ENCODE measurements at regions not wholly inside any gene's neighbourhood (a gene's known extent, or its start where the extent isn't known, plus 50 kb on each side); places are given as distances from the start of the nearest gene placed in this dataset.

DNA sequence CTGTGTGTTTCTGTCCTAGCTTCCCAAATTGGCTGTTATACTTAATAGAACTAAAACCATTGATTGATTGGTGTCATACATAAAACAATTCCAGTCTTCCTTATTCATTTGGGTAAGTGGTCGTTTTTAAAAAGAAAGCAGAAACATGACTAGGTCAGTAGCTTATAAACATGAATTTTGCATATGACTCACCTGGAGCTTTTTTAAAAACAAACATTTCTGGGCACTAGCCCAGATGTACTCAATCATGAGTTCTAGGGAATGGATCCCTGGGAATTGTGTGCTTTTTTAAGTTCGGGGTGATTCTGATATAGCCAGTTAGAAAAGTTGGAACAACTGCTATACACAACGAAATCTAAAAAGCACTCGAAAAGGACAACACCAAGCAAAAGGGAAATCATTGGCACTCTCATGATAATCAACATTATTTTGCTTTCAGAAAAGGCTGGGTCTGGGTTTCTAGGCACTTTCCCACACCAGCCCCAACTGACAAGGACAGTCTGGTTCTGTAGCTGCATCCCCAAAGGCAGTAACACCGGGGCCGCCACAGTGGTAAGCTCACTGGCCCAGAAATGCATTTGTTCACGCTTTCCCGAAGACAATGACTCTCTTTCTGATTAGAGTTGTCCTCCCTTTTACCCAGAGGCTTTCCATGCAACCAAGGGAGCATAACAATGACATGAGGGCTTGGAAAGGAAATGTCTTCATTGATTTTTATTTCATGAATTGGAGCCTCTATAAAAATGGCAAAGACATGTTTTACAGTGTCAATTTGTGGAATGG, 664.9 kb upstream of the WWC1 start:
- Histone ChIP-seq H3K9ac (ENCODE audit: insufficient read length) (no peak overlapping the region), H3K27ac (no peak overlapping the region), H3K4me3 (no peak overlapping the region), H3K36me3 (ENCODE audit: insufficient read depth, low read length) (peaks cover 5% of the 10 kb centered on the region; the same call in 1 of the 2 replicates), H3K9me3 (ENCODE audit: low read depth, low read length) (no peaks in the 10 kb centered on the region)
- no peak for DNase-seq (ENCODE audit: low read depth, low spot score)
- TF ChIP-seq EZH2 (IDR thresholded peaks at IDR 0.05) (no peak), FOXP2 (optimal IDR thresholded peaks at IDR 0.05; ENCODE audit: control extremely low read depth, extremely low read length, insufficient read depth) (no peak), POLR2AphosphoS5 (IDR thresholded peaks at IDR 0.05; ENCODE audit: borderline replicate concordance, low read depth, low read length) (no peak)

DNA sequence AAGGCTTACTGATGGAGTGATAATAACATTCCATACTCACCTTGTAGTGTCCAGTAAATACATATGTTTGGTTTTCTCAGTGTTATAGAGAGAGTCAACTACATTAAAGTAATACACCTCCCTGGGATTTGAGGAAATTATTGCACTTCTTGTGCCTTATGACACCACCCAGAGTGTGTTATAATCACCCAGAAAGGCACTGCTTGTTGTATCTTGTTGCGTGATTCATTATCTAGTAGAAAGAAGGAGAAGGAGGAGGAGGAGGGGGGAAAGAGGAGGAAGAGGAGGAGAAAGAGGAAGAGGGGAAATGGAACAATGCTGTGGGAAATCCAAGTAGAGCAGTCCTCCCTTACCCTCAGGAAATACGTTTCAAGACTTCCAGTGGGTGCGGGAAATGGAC, 661.8 kb upstream of the WWC1 start:
- Histone ChIP-seq H3K27ac (no peak overlapping the region), H3K4me3 (no peak overlapping the region), H3K9me3 (ENCODE audit: low read depth, low read length) (no peaks in the 10 kb centered on the region), H3K9ac (ENCODE audit: insufficient read length) (no peak overlapping the region), H3K36me3 (ENCODE audit: insufficient read depth, low read length) (no peaks in the 10 kb centered on the region)
- DNase-seq (ENCODE audit: low read depth, low spot score), result no peak
- TF ChIP-seq POLR2AphosphoS5 (IDR thresholded peaks at IDR 0.05; ENCODE audit: borderline replicate concordance, low read depth, low read length), result no peak
- no peak for TF ChIP-seq FOXP2 (optimal IDR thresholded peaks at IDR 0.05; ENCODE audit: control extremely low read depth, extremely low read length, insufficient read depth)
- no peak for TF ChIP-seq EZH2 (IDR thresholded peaks at IDR 0.05)

DNA sequence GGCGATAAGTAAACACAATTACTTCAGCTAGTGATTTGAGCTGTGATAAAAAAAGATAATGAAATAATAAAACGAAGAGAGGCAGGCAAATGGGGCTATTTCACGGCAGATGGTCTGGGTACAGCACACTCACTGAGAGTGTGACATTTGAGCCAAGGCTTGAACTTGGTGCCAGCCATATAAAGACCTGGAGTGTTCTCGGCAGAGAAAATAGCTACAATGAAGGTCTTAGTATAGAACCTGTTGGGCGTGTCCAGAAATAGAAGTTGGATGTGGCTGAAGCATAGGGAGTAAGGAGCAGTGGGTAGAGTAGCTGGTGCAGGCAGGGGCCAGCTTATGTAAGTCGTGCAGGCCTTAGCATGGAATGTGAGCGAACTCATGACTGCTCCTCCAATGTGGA, 660.3 kb upstream of the WWC1 start:
- Histone ChIP-seq H3K9ac (ENCODE audit: insufficient read length) (no peak overlapping the region), H3K9me3 (ENCODE audit: low read depth, low read length) (no peaks in the 10 kb centered on the region), H3K4me3 (no peak overlapping the region), H3K27ac (no peak overlapping the region), H3K36me3 (ENCODE audit: insufficient read depth, low read length) (no peaks in the 10 kb centered on the region)
- TF ChIP-seq FOXP2 (optimal IDR thresholded peaks at IDR 0.05; ENCODE audit: control extremely low read depth, extremely low read length, insufficient read depth), result no peak
- TF ChIP-seq EZH2 (IDR thresholded peaks at IDR 0.05), result no peak
- TF ChIP-seq POLR2AphosphoS5 (IDR thresholded peaks at IDR 0.05; ENCODE audit: borderline replicate concordance, low read depth, low read length), result no peak
- DNase-seq (ENCODE audit: low read depth, low spot score), result no peak

DNA sequence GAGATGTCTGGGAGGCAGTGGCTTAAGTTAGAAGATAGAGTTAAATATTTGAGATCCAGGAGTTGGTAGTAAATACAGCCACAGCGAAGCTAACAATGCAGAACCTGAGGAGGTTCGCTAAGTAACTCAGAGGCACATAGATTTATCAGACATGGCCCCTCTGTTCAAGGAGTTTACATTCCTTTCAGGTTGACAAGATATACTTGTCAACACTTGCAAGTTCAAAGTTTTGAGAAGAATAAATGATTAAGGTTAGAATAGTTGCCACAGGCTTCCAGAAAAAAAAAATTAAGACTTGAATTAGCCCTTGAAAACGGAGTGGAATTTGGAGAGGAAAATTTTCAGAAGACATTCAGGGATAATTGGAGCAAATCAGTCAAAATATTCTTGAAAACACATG, 658.3 kb upstream of the WWC1 start:
- DNase-seq (ENCODE audit: low read depth, low spot score), result no peak
- H3K36me3 ChIP-seq (ENCODE audit: insufficient read depth, low read length), result no peaks in the 10 kb centered on the region
- no peak overlapping the region for H3K9ac ChIP-seq (ENCODE audit: insufficient read length)
- H3K9me3 ChIP-seq (ENCODE audit: low read depth, low read length), result no peaks in the 10 kb centered on the region
- TF ChIP-seq FOXP2 (optimal IDR thresholded peaks at IDR 0.05; ENCODE audit: control extremely low read depth, extremely low read length, insufficient read depth) (no peak), POLR2AphosphoS5 (IDR thresholded peaks at IDR 0.05; ENCODE audit: borderline replicate concordance, low read depth, low read length) (no peak), EZH2 (IDR thresholded peaks at IDR 0.05) (no peak)
- H3K27ac ChIP-seq, result no peak overlapping the region
- no peak overlapping the region for H3K4me3 ChIP-seq

DNA sequence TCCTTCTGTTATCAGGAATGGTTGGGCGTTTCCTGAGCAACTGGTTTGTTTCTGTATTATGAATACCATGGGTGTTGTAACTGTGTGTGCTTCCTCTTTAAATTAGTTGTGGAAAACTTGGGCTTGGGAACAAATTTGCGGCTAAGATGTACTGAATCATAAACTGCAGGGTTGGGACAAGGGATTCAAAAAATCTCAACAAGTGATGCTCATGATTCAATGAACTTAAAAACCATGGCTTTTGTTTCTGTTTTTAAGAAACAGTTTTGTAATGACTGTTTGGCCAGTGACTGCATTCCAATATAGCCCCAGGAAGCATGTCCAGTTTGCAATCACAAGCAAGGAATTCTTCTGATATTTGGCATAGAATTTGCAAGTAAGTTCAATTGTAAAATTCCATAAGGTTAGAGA, 657.5 kb upstream of the WWC1 start:
- no peak overlapping the region for H3K4me3 ChIP-seq
- H3K27ac ChIP-seq, result no peak overlapping the region
- H3K36me3 ChIP-seq (ENCODE audit: insufficient read depth, low read length), result no peaks in the 10 kb centered on the region
- no peak for DNase-seq (ENCODE audit: low read depth, low spot score)
- TF ChIP-seq FOXP2 (optimal IDR thresholded peaks at IDR 0.05; ENCODE audit: control extremely low read depth, extremely low read length, insufficient read depth) (no peak), EZH2 (IDR thresholded peaks at IDR 0.05) (no peak), POLR2AphosphoS5 (IDR thresholded peaks at IDR 0.05; ENCODE audit: borderline replicate concordance, low read depth, low read length) (no peak)
- no peaks in the 10 kb centered on the region for H3K9me3 ChIP-seq (ENCODE audit: low read depth, low read length)
- H3K9ac ChIP-seq (ENCODE audit: insufficient read length), result no peak overlapping the region

DNA sequence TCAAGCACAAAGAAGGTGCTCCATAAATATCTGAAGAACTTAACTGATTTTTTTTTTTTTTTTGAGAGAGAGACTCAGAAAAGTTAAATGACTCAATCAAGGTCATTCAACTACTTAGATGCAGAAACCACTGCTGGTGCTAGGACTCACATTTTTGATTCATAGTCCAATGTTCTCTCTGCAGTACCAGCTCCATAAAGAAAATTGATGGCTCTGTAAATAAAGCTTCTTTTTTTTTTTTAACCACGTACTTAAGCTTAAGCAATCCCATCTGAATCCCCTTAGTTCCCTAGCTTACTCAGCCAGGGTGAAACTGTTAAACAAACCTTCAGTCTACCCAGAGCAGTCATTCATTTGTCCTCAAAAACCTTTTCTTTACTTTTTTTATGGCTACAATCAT, 657.0 kb upstream of the WWC1 start:
- H3K9ac ChIP-seq (ENCODE audit: insufficient read length), result no peak overlapping the region
- no peak overlapping the region for H3K4me3 ChIP-seq
- H3K9me3 ChIP-seq (ENCODE audit: low read depth, low read length), result no peaks in the 10 kb centered on the region
- no peak overlapping the region for H3K27ac ChIP-seq
- no peak for DNase-seq (ENCODE audit: low read depth, low spot score)
- H3K36me3 ChIP-seq (ENCODE audit: insufficient read depth, low read length), result no peaks in the 10 kb centered on the region
- no peak for TF ChIP-seq EZH2 (IDR thresholded peaks at IDR 0.05)
- no peak for TF ChIP-seq POLR2AphosphoS5 (IDR thresholded peaks at IDR 0.05; ENCODE audit: borderline replicate concordance, low read depth, low read length)
- TF ChIP-seq FOXP2 (optimal IDR thresholded peaks at IDR 0.05; ENCODE audit: control extremely low read depth, extremely low read length, insufficient read depth), result no peak

DNA sequence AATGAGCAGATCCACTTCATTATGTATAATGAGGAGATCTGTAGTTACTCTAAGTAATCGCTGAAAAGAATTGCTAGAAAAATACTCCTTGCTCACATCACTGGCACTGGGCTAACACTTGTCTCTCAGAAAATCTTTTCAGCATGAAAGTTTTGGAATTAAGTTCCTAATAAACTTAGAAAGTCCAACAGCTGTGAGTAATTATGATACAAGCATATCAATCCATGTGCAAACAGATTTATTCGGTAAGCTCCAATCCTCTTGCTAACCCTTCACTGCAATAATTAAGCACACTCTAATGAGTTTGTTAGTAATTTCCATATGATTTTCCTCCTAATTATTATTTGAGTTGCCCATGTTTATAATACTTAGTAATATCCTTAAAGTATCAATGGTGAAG, 652.6 kb upstream of the WWC1 start:
- H3K27ac ChIP-seq, result peak overlapping the region; percentile 76
- TF ChIP-seq POLR2AphosphoS5 (IDR thresholded peaks at IDR 0.05; ENCODE audit: borderline replicate concordance, low read depth, low read length), result no peak
- TF ChIP-seq FOXP2 (optimal IDR thresholded peaks at IDR 0.05; ENCODE audit: control extremely low read depth, extremely low read length, insufficient read depth), result no peak
- TF ChIP-seq EZH2 (IDR thresholded peaks at IDR 0.05), result no peak
- H3K36me3 ChIP-seq (ENCODE audit: insufficient read depth, low read length), result no peaks in the 10 kb centered on the region
- H3K9ac ChIP-seq (ENCODE audit: insufficient read length), result peak overlapping the region; percentile 47
- peak overlapping the region; percentile 54 for H3K4me3 ChIP-seq
- no peak for DNase-seq (ENCODE audit: low read depth, low spot score)
- no peaks in the 10 kb centered on the region for H3K9me3 ChIP-seq (ENCODE audit: low read depth, low read length)

DNA sequence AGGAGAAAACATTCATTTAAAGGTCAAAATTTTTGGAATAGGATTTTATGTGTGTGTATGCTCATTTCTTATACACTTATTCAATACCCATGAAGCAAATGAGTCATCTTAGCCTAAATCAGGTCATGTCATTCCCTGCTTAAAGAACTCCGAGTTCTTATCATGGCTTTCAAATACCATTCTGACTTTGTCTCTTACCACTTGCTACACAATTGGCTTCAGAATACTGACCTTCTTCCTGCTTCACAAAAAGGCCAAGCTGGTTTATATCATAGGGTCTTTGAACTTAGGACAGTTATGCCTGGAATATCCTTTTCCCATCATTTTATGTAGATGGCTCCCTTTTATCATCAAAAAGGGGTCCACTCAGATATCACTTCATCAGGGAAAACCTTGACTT, 652.2 kb upstream of the WWC1 start:
- H3K36me3 ChIP-seq (ENCODE audit: insufficient read depth, low read length), result no peaks in the 10 kb centered on the region
- H3K27ac ChIP-seq, result peak overlapping the region; percentile 76
- TF ChIP-seq POLR2AphosphoS5 (IDR thresholded peaks at IDR 0.05; ENCODE audit: borderline replicate concordance, low read depth, low read length), result no peak
- H3K9me3 ChIP-seq (ENCODE audit: low read depth, low read length), result no peaks in the 10 kb centered on the region
- DNase-seq (ENCODE audit: low read depth, low spot score), result no peak
- H3K9ac ChIP-seq (ENCODE audit: insufficient read length), result no peak overlapping the region
- peak overlapping the region; percentile 54 for H3K4me3 ChIP-seq

DNA sequence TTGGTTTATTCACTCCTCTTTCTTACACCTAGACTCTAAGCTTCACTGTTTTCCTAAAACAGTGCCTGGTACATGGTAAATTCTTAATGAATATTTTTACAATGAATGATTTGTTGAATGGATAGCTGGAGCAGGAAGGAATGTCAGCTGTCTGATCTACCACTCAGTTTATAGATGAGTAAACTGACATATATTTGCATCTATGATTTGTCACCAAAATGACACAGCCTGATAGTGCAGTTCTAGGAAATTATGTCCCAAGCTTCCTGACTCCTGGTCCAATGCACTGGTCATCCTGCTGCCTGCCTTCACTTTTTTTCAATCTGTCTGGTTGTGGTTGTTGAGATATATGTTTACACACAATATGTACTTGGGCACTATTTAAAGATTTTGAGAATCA, 651.7 kb upstream of the WWC1 start:
- Histone ChIP-seq H3K4me3 (no peak overlapping the region), H3K9ac (ENCODE audit: insufficient read length) (no peak overlapping the region), H3K27ac (no peak overlapping the region), H3K36me3 (ENCODE audit: insufficient read depth, low read length) (no peaks in the 10 kb centered on the region), H3K9me3 (ENCODE audit: low read depth, low read length) (no peaks in the 10 kb centered on the region)
- no peak for TF ChIP-seq FOXP2 (optimal IDR thresholded peaks at IDR 0.05; ENCODE audit: control extremely low read depth, extremely low read length, insufficient read depth)
- no peak for TF ChIP-seq EZH2 (IDR thresholded peaks at IDR 0.05)
- TF ChIP-seq POLR2AphosphoS5 (IDR thresholded peaks at IDR 0.05; ENCODE audit: borderline replicate concordance, low read depth, low read length), result no peak
- DNase-seq (ENCODE audit: low read depth, low spot score), result no peak
